ENCODE measurements at regions not wholly inside any gene's neighbourhood (a gene's known extent, or its start where the extent isn't known, plus 50 kb on each side); places are given as distances from the start of the nearest gene placed in this dataset.

GRCh38 chr12:25424211-25424731 is 128.8 kb downstream of the LMNTD1 start:
- H3K27ac ChIP-seq, result no peak overlapping the region
- no peak overlapping the region for H3K4me3 ChIP-seq
- DNase-seq (ENCODE audit: low spot score) (no peak), ATAC-seq (ENCODE audit: insufficient number of reproducible peaks, low FRiP score, low read depth) (no peak)
- no peaks in the 10 kb centered on the region for H3K9me3 ChIP-seq
- no peaks in the 10 kb centered on the region for H3K36me3 ChIP-seq
- peaks cover 6 to 8% of the 10 kb centered on the region in 2 donors for H3K4me1 ChIP-seq (ENCODE audit: control insufficient read depth in 1 of 2, low read depth in 2 of 2)
- H3K27me3 ChIP-seq (replicated peaks; ENCODE audit: insufficient read depth), result no peaks in the 10 kb centered on the region
- TF ChIP-seq CTCF (IDR thresholded peaks at IDR 0.05), result no peak

- Histone ChIP-seq H3K4me1 (ENCODE audit: control insufficient read depth in 1 of 2, low read depth in 2 of 2) (peaks cover 6 to 8% of the 10 kb centered on the region in 2 donors), H3K4me3 (no peak overlapping the region), H3K36me3 (no peaks in the 10 kb centered on the region), H3K27me3 (replicated peaks; ENCODE audit: insufficient read depth) (no peaks in the 10 kb centered on the region), H3K27ac (no peak overlapping the region), H3K9me3 (no peaks in the 10 kb centered on the region)
- no peak for TF ChIP-seq CTCF (IDR thresholded peaks at IDR 0.05)
- DNase-seq (ENCODE audit: low spot score) (no peak), ATAC-seq (ENCODE audit: insufficient number of reproducible peaks, low FRiP score, low read depth) (no peak)
Measured at GRCh38 chr12:25423355-25424050, 129.6 kb downstream of the LMNTD1 start.

GRCh38 chr12:25422241-25422640 is 130.8 kb downstream of the LMNTD1 start:
- no peaks in the 10 kb centered on the region for H3K27me3 ChIP-seq (replicated peaks; ENCODE audit: insufficient read depth)
- no peak overlapping the region for H3K4me3 ChIP-seq
- H3K36me3 ChIP-seq, result no peaks in the 10 kb centered on the region
- no peaks in the 10 kb centered on the region for H3K9me3 ChIP-seq
- H3K27ac ChIP-seq, result no peak overlapping the region
- peaks cover 6 to 8% of the 10 kb centered on the region in 2 donors for H3K4me1 ChIP-seq (ENCODE audit: control insufficient read depth in 1 of 2, low read depth in 2 of 2)
- ATAC-seq (ENCODE audit: insufficient number of reproducible peaks, low FRiP score, low read depth), result no peak
- no peak for DNase-seq (ENCODE audit: low spot score)
- no peak for TF ChIP-seq CTCF (IDR thresholded peaks at IDR 0.05)

- Histone ChIP-seq H3K4me1 (ENCODE audit: control insufficient read depth in 1 of 2, low read depth in 2 of 2) (peaks cover 6 to 8% of the 10 kb centered on the region in 2 donors), H3K9me3 (no peaks in the 10 kb centered on the region), H3K27me3 (replicated peaks; ENCODE audit: insufficient read depth) (no peaks in the 10 kb centered on the region), H3K4me3 (no peak overlapping the region), H3K36me3 (no peaks in the 10 kb centered on the region), H3K27ac (no peak overlapping the region)
- DNase-seq (ENCODE audit: low spot score) (no peak), ATAC-seq (ENCODE audit: insufficient number of reproducible peaks, low FRiP score, low read depth) (no peak)
- no peak for TF ChIP-seq CTCF (IDR thresholded peaks at IDR 0.05)
Measured at GRCh38 chr12:25421651-25422167, 131.4 kb downstream of the LMNTD1 start.

GRCh38 chr12:25420116-25420515 is 133.0 kb downstream of the LMNTD1 start:
- no peak overlapping the region for H3K27ac ChIP-seq
- H3K27me3 ChIP-seq (replicated peaks; ENCODE audit: insufficient read depth), result no peaks in the 10 kb centered on the region
- H3K36me3 ChIP-seq, result no peaks in the 10 kb centered on the region
- no peaks in the 10 kb centered on the region for H3K9me3 ChIP-seq
- H3K4me3 ChIP-seq, result no peak overlapping the region
- no peak for TF ChIP-seq CTCF (IDR thresholded peaks at IDR 0.05)
- H3K4me1 ChIP-seq (ENCODE audit: control insufficient read depth in 1 of 2, low read depth in 2 of 2), result peaks cover 6 to 8% of the 10 kb centered on the region in 2 donors
- DNase-seq (ENCODE audit: low spot score), result no peak
- no peak for ATAC-seq (ENCODE audit: insufficient number of reproducible peaks, low FRiP score, low read depth)
